Suprapubic skin (tissue), 4 donors: ENCODE measurements at regions not wholly inside any gene's neighbourhood (a gene's known extent, or its start where the extent isn't known, plus 50 kb on each side); places are given as distances from the start of the nearest gene placed in this dataset.

Experiments used
- DNase-seq, 2 donors: peaks; one replicate each; pipeline ENCODE4 v3.0.0-alpha.2; 2019; ENCODE audit warnings: low spot score in 2 of 2
- H3K27ac ChIP-seq: fragments of 200-600 bp; sonication (generic); one replicate; pipeline ENCODE4 v1.5.1; 2019
- H3K27me3 ChIP-seq: fragments of 200-600 bp; sonication (generic); one replicate; pipeline ENCODE4 v1.5.1; 2019
- H3K36me3 ChIP-seq: fragments of 200-600 bp; sonication (generic); one replicate; pipeline ENCODE4 v1.5.1; 2019
- H3K4me1 ChIP-seq: fragments of 200-600 bp; sonication (generic); one replicate; pipeline ENCODE4 v1.5.1; 2019
- H3K4me3 ChIP-seq: fragments of 200-600 bp; sonication (generic); one replicate; pipeline ENCODE4 v1.5.1; 2019; ENCODE audit warnings: mild to moderate bottlenecking
- H3K9me3 ChIP-seq: fragments of 200-600 bp; sonication (generic); one replicate; pipeline ENCODE4 v1.5.1; 2019
- CTCF ChIP-seq, 2 donors: fragments of 200-600 bp in 1 of 2; fragments of 450-650 bp in 1 of 2; sonication (generic) in 1 of 2; IDR thresholded peaks; one replicate each; pipeline ENCODE4 v1.5.1; 2016 to 2019; ENCODE audit warnings: antibody characterized with exemption in 2 of 2, mild to moderate bottlenecking in 1 of 2, moderate library complexity in 1 of 2
- EP300 ChIP-seq: sonication (generic); formaldehyde crosslinking; IDR thresholded peaks from one replicate; pipeline ENCODE4 v1.6.1; 2017; ENCODE audit warnings: antibody characterized with exemption
- POLR2A ChIP-seq, 2 donors: fragments of 450-650 bp; IDR thresholded peaks; one replicate each; pipeline ENCODE4 v1.6.1; 2017; ENCODE audit warnings: antibody characterized with exemption in 2 of 2, mild to moderate bottlenecking in 2 of 2, moderate library complexity in 2 of 2
- POLR2AphosphoS5 ChIP-seq, 3 donors: sonication (generic); formaldehyde crosslinking; IDR thresholded peaks; one replicate each; pipeline ENCODE4 v1.6.1; 2017; ENCODE audit warnings: antibody characterized with exemption in 3 of 3
- WGBS: methylation state at CpG from one replicate; pipeline ENCODE4 v1.1.5; 2018; 5-methylcytosine and 5-hydroxymethylcytosine counted together

- DNase-seq = no peak
- H3K27ac ChIP-seq = no peak overlapping the region
- no peaks in the 10 kb centered on the region for H3K9me3 ChIP-seq
- no peak overlapping the region for H3K4me3 ChIP-seq
- WGBS = 58% methylated on average over 2 of the region's 2 CpGs
- H3K36me3 ChIP-seq = no peaks in the 10 kb centered on the region
- H3K4me1 ChIP-seq = no peaks in the 10 kb centered on the region
- no peaks in the 10 kb centered on the region for H3K27me3 ChIP-seq
- no peak for TF ChIP-seq CTCF (IDR thresholded peaks at IDR 0.05)
These were observed 1715.4 kb downstream of the BRINP3 start for GRCh38 chr1:188762166-188762743.

DNA sequence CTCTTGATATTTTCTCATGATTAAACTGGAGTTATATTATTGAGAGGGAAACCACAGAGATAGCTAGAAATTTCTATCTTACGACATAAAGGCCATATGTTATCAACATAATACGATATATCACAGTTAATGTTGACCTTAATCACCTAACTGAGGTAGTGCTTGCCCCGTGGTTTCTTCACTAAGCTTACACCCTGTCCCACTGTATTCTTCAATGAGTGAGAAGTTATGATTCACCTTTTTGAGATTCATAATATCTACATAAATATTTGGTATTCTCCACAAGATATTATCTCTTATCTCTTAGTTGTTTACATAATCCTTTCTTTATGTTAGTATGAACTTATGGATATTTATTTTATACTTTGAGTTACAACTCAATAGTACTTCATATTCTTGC, 1714.1 kb downstream of the BRINP3 start:
- H3K4me3 ChIP-seq = no peak overlapping the region
- H3K27me3 ChIP-seq = no peaks in the 10 kb centered on the region
- TF ChIP-seq CTCF (IDR thresholded peaks at IDR 0.05) (no peak), POLR2A (IDR thresholded peaks at IDR 0.05) (no peak), POLR2AphosphoS5 (IDR thresholded peaks at IDR 0.05) (no peak), EP300 (no peak)
- no peaks in the 10 kb centered on the region for H3K36me3 ChIP-seq
- no peak for DNase-seq
- no peaks in the 10 kb centered on the region for H3K9me3 ChIP-seq
- WGBS = 84% methylated on average over 3 of the region's 3 CpGs
- H3K4me1 ChIP-seq = no peaks in the 10 kb centered on the region
- no peak overlapping the region for H3K27ac ChIP-seq

- Histone ChIP-seq H3K27me3 (no peaks in the 10 kb centered on the region), H3K27ac (no peak overlapping the region), H3K4me3 (no peak overlapping the region), H3K36me3 (no peaks in the 10 kb centered on the region), H3K9me3 (peaks cover 3% of the 10 kb centered on the region), H3K4me1 (no peaks in the 10 kb centered on the region)
- no peak for DNase-seq
- TF ChIP-seq CTCF (IDR thresholded peaks at IDR 0.05) (no peak), POLR2A (IDR thresholded peaks at IDR 0.05) (no peak), POLR2AphosphoS5 (IDR thresholded peaks at IDR 0.05) (no peak), EP300 (no peak)
- WGBS = 87% methylated on average over 10 of the region's 11 CpGs
These were observed 1708.5 kb downstream of the BRINP3 start for GRCh38 chr1:188769181-188769580.

DNA sequence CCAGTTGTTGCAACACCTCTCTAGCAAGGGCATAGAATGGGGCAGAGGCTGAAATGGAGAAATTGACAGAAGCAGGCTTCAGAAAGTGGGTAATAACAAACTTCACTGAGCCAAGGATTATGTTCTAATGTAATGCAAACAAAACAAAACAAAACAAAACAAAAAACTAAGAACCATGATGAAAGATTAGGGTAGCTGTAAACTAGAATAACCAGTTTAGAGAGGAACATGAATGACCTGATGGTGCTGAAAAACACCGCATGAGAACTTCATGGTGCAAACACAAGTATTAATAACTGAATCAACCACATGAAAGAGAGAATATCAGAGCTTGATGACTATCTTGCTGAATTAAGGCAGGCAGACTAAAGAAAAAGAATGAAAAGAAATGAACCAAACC, 1707.7 kb downstream of the BRINP3 start:
- no peaks in the 10 kb centered on the region for H3K27me3 ChIP-seq
- no peak for DNase-seq
- no peak overlapping the region for H3K4me3 ChIP-seq
- WGBS = 87% methylated on average over 1 of the region's 1 CpG
- H3K9me3 ChIP-seq = peaks cover 3% of the 10 kb centered on the region
- no peaks in the 10 kb centered on the region for H3K36me3 ChIP-seq
- no peak overlapping the region for H3K27ac ChIP-seq
- no peak for TF ChIP-seq CTCF (IDR thresholded peaks at IDR 0.05)
- no peak for TF ChIP-seq POLR2A (IDR thresholded peaks at IDR 0.05)
- TF ChIP-seq POLR2AphosphoS5 (IDR thresholded peaks at IDR 0.05) = no peak
- no peak for TF ChIP-seq EP300
- no peaks in the 10 kb centered on the region for H3K4me1 ChIP-seq

DNA sequence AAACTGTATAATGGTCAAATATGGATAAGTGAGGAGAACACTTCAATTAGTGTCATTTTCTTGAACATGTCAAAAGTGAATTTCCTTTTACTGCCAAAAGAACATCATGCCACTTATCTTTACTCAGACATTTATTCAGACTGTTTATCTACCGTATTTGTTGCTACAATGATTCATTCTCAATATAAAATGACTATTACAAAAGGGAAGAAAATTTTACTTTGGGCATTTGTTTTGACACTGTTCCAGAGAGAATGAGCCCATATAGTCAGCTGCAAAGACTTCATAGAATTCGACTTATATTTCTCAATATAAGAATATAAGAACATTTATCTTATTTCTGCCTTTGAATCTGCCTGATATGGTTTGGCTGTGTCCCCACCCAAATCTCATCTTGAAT, 1699.1 kb downstream of the BRINP3 start:
- Histone ChIP-seq H3K4me3 (no peak overlapping the region), H3K4me1 (no peaks in the 10 kb centered on the region), H3K36me3 (no peaks in the 10 kb centered on the region), H3K9me3 (no peaks in the 10 kb centered on the region), H3K27me3 (no peaks in the 10 kb centered on the region), H3K27ac (no peak overlapping the region)
- TF ChIP-seq POLR2A (IDR thresholded peaks at IDR 0.05) (no peak), POLR2AphosphoS5 (IDR thresholded peaks at IDR 0.05) (no peak), CTCF (IDR thresholded peaks at IDR 0.05) (no peak), EP300 (no peak)
- 45% methylated on average over 2 of the region's 2 CpGs for WGBS
- no peak for DNase-seq
